Activated CD4-positive, alpha-beta T cell treated with anti-CD3 and anti-CD28 coated beads for 24 hours (primary cell): ENCODE measurements at regions not wholly inside any gene's neighbourhood (a gene's known extent, or its start where the extent isn't known, plus 50 kb on each side); places are given as distances from the start of the nearest gene placed in this dataset.

Experiments used
- DNase-seq, 2 donors: peaks; one replicate each; pipeline ENCODE4 v3.0.0-alpha.2; 2020; ENCODE audit warnings: low read depth in 2 of 2

DNA sequence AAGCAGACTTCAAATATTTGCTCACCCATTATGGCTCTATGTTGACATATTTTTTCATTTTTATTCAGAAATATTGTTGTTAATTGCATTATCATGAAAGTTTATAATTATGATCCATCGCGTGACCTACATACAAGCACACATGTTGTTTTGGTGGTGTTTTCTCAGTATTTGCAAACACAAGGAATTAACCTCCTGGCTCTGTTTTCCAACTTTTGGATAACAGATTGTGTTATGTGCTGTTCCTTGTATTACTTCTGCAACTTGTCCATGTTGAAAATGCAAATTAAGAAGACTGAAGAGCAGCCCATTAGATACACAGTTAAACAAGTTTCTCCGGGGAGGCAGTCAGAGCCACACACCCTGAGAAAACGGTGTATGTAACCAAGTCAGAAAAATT, 201.2 kb downstream of the SEC23A start:
- DNase-seq: no peak

DNA sequence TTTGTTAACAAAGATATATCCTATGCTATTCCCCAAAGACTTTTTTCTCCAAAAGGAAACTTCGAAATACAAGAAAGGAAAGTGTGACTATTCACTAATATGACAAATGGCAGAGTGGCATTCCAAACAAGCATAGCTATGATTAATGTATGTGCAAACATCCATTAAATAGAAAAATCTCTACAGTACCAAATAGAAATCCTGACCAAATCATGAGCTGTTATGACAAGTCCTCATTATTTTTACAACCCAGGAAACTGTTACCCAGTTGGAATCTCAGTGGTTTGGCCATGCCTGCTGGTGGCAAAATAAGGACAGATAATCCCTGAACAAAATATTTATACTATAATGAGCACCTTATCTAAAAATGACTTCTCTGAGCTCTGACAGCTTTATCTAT, 202.1 kb downstream of the SEC23A start:
- no peak for DNase-seq

DNA sequence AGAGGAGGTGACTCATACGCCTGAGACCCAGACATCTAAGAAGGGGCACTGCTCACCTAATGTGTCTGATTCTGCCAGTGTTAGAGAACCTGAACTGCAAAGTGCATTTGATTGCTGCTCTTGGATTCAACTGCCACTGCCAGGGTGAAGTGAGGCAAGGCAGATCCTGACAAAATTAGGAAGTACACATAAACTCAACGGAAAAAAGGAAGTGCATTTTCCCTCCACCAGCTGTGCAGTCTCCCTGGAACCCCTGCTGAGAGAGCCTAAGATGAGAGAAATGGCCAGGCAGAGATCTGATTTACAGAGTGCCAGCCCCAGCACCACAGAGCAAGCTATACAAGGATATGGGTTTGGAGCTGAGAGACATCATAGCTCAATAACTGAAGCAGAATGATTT, 215.3 kb downstream of the SEC23A start:
- no peak for DNase-seq

DNA sequence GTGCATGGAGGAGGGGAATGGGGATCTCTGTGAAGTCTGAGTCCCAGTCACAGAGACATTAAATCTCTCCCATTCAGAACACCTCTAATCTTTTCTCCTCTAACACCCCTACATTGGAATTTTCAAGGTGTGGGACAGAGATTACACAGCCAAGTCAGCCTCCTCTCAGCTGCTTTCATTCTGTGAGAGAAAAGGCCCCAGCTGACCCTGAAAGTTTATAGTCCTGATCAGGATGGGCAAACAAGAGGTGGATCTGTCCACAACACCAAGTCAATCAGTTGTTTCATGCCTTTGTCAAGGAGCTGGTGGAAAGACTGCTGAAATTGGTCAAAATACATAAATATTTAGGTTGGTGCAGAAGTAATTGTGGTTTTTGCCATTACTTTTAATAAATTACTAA, 218.9 kb downstream of the SEC23A start:
- no peak for DNase-seq

DNA sequence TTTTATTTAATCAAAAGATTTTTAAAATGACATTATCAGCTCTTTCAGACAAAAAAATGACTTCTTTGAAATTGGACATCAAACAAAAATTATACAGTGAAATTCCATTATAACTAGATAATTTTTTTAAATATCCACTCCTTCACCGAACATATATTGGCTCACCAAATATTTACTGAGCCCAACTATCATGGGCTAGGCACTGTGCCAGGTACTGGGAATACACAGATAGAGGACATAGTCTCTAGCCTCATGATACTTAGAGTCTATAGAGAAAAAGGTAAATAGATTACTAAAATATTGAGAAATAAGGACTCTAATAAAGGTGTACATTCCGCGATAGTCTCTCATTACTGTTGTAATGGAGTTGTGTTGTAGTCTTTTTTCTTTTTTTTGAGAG, 219.9 kb downstream of the SEC23A start:
- DNase-seq: no peak

DNA sequence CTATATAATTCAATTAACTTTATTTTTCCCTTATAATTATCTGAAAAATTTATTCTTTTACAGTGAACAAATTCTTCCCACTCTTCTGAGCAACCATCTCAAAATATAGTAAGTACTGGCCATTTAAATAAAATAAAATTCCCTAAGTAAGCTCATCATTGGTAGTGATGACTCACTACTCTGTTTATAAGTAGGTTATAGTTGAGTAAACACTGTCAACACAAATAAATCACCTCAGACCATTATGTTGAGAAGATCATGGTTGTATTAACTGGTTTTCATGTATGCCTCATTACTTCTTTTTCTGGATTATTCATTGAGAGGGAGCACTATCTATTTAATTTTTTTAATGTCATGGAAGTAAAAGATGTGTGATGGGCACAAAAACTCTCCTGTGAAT, 220.5 kb downstream of the SEC23A start:
- DNase-seq: no peak

DNA sequence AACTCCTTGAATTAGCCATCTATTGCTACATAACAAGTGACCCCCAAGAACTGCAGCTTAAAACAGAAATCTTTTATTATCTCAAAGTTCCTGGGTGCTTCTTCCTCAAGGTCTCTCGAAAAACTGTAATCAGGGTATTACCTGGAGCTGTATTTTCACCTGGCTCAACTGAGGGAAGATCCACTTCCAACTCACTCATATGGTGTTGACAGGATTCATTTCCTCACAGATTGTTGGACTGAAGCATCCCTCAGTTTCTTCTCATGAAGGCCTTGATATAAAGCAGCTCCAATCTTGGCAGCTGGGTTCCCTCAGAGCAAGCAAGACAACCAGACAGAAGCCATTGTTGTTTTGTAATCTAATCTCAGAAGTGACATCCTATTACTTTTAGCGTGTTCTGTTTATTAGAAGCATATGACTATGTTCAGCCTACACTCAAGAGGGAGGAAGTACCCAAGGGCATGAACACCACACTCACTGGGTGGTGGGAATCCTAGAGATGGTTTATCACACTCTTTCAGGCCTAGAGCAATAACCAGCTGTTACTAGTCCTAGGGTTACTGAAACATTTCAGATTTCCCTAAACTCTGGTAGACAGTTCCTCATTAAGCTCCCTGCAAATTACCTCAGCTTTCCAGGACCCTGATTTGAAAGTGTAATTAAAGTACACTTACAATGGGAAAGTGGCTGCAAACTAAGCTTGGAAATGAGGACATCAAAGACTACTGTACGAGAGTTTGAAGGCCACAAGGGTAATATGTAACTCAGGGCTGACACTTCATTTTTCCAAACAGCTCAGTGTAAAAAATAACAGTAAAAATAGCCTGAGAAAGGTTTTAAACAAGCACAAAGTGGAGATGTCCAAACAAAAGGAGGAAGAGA, 222.2 kb downstream of the SEC23A start:
- no peak for DNase-seq

DNA sequence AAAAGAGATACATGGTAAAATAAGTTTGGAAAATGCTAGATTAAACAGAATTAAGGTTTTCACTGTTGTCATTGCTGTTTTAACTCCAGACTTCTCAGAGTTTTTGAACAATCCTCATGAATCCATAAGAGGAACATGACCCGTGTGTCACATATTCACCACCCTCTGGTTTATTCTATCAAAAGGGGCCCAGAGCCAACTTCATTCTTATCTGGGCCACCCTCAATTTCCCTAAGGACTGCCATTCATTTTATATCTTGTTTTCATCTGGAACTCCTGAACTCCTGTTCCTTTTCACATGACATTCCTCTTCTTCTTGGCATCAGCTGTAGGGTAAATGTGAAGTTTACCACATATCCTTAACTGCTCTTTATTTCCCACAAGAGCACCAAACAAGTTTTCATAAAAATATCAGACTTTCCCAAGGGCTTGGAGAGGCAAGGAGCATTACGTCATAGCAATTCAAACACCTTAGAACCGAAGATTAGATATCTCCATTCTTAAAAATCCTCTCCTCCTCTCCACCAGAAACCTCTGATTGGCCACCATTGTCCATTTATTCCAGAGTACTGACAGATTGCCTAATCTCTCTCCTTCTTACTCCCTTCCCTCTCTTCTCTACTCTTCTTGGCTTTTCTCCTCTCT, 225.2 kb downstream of the SEC23A start:
- no peak for DNase-seq

DNA sequence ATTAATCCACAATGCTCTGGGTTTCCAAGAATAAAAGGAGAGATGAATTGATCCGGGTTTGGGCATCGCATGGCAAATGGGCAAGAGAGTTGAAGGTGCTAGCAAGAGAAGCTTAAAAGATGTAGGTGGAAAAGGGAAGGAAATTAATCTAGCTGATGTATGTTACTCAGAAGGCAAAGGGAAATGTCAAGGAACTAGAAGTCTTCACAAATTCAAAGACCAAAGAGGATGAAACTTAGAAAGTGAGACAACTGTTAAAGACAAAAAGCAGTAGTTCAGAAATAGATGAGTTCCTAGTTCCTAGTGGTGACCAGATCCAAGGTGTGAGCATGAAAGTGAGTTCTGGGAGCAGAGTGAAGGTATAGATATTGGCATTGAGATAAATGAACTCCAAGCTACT, 228.3 kb downstream of the SEC23A start:
- DNase-seq: no peak

DNA sequence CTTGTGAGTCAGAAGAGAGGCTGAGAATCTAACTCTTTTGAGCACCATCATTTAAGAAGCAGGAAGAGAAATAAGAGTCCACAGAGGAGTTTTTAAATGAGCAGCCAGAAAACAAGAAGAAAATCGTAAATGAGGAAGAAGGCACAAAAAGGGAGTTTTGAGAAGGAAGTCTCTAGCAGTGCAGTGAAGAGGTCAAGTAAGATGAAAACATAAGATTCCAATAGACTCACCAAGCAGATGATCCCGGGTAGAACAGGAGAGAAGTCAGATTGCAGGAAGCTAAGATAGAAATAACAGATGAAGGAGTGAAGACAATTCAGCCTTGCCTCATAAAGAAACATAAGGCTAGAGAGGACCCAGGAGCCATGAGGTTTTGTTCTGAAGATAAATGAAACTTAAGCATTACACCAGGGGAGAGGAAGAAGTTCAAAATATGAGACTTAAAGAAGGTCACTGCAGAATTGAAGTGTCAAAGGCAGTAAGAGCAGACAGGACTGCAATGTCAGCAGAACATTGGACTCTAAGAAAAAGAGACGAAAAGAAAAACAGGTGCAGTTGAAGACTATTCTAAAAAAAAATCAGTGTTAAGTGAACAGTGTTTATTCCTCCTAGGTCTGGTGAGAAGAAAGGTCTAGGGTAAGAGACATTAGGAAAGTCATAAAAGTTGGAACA, 229.0 kb downstream of the SEC23A start:
- DNase-seq: no peak

DNA sequence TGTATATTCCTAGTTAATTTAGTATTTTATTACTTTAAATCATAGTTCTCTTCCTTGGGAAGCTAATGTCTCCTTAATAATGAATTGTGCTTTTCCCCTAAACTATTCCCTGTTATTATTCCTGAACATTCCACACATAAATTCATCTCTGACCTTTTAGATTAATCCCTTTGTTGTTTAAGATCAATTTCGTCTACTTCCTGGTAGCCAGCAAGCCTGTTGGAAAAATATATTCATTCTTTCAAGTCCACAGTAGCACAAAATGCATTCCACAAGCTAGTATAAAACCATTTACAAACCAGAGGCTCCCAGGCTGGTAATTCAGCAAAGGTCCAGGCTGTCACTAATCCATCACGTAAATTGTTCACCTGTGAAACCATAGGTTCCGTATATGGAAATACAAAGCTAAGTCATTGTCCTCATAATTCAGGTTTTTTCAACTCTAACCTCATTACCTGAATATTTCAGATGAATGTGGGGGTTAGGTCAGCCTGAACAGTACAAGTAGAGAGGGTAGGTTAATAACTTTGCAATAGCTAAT, 232.7 kb downstream of the SEC23A start:
- DNase-seq: no peak

DNA sequence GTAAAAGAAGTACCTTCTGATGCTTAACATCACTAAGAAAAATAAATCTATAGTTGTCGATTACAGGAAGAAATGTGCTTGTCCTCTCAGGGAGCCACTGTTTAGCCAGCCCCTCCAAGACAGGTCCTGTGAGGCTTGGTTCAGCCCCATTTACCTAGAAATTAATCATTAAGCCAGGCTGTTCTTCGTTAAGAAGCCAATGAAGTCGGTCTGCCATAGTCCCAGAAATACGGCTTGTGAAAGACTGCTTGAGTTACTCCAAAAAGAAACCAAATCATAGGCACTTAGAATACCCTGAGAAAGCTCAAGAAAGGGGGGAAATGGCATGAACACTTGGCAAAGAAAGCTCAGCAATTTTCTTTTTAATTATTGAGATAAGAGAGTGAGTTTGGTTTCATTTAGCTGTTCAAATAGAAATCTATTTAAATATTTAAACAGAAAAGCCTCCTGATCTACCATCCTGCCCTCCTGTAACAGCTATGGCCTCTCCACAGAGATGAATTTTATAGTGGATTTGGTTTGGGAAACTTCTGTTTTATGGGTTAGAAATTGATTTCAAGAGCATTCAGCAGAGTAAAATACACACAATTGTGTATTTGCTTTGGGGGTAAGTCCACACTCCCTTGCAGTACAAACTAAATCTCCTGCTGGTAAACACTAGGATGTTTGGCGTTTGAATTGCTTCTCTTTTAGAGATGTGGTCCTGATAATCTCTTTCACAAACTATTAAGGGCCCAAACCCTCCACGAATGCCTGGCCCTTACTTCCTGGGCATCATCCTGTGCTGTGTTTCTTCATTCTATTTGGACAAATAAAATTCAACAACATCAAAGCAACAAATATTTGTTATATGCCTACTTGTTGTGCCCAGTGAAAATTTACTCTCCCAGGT, 234.4 kb downstream of the SEC23A start:
- DNase-seq: no peak

DNA sequence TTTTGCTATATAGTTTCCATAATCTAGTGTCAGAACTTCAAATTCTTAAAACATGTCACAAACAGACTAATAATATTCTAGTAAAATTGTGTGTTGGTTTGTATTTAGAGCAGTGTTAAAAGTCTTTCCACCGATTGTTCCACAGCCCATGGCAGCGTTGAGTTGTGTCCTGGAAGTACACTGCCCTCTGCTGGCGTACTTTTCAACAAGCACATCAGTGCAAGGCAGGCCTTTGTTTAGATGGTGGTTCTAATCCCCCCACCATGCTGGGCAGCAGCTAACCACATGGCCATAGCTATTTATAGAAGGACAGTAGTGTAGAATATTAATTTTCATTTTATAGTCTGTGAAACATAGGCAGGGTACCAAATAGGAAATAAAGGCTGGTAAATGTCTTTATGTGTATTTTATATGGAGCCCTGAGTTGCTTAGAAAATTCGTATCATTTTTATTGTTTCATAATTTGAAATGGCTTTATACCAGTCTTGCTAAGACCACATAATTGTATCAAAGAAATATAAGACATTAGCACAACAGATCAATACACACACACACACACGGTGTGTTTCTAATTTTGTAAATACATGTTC, 235.4 kb downstream of the SEC23A start:
- DNase-seq: peak; percentile 32

DNA sequence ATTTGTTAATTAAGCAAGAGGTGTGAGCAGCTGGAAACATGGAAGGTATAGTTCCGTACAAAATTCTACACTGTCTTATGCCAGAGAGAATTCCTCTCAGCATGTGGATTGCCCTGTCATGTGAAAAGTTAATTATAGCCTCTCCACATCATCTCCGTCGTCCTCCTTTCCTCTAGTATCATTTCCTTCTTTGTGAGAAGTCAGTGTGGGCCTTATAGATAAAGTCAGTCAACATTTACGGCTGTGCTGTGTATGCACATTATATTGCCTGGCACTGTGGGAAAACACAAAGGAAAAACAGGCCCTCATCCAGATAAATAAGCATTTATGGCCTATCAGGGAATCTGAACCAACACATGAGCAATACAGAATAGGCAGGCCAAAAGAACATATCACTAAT, 236.6 kb downstream of the SEC23A start:
- no peak for DNase-seq

DNA sequence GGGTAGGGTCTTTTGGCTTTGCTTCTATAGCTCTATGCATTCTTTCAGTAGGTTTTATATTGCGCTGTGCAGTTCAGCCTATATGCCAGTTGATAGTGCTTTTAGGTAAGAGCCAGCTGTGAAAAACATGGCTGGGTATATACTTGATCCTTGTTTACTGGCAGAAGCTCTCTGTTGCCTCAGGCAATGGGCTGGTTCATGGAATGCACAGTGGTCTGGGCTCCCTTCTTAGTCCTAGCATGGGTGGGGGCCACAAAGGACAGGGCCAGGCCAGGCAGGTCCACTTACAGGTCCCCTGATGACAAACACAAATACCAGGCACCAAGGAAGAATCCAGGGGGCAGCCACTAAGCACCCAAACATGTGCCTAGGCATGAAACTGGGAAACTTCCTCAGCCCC, 240.7 kb downstream of the SEC23A start:
- DNase-seq: no peak

DNA sequence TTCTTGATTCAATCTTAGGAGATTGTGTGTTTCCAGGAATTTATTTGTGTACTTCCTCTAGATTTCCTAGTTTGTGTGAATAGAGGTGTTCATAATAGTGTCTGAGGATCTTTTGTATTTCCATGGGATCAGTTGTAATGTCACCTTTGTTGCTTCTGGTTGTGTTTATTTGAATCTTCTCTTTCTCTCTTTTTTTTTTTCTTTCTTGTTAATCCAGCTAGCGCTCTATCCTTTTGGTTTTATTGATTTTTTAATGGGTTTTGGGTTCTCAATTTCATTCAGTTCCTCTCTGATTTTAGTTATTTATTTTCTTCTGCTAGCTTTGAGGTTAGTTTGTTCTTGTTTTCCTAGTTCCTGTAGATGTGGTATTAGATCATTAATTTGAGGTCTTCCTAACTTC, 242.5 kb downstream of the SEC23A start:
- DNase-seq: no peak

DNA sequence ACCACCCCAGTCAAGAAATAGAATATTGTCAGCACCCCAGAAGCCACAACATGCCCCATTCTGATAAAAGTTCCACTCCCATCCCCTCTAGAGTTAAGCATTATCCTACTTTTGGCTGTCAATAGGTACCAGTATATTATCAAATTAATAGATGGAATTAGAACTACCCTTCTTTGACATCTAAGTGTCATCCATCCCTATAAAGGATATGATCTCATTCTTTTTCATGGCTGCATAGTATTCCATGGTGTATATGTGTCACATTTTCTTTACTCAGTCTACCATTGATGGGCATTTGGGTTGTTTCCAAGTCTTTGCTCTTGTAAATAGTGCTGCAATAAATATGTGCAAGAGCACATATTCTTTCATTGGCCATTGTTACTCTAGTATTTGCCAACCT, 246.2 kb downstream of the SEC23A start:
- DNase-seq: no peak

DNA sequence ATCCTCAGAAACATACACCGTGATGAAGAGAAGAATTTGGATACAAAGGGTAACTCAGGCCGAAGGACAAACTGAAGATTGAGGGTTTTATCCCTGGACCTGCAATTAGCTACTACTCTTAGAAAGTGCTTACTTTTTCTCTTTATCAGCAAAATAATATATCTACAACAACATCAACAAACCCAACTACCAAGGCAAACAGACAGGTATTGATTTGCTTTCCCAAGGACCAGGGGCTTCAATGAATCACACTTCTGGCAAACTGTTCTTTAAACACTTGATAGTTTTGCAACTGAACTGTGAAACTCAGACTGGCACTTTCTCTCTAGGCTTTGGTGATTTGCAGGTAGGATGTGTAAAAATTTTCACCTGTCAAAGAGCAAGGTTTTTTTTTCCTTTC, 247.5 kb downstream of the SEC23A start:
- DNase-seq: no peak

DNA sequence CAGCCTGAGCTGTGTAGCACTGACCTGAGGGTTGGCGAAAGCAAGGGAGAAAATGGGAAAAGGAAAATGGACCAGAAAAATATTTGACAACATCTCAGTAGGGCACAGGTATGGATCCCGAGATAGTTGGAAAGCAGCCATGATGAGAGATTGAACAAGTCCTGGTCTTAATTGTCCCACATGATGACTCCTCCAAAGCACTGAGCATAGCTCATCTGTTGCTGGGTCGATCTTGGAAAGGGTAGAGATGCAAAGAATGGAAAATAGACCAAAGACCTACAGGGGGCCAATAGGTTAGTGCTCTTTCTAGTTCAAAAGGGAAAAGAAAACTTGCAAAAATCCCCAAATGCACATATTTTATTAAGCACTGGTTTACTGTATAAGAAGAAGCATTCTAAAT, 251.9 kb downstream of the SEC23A start:
- no peak for DNase-seq

DNA sequence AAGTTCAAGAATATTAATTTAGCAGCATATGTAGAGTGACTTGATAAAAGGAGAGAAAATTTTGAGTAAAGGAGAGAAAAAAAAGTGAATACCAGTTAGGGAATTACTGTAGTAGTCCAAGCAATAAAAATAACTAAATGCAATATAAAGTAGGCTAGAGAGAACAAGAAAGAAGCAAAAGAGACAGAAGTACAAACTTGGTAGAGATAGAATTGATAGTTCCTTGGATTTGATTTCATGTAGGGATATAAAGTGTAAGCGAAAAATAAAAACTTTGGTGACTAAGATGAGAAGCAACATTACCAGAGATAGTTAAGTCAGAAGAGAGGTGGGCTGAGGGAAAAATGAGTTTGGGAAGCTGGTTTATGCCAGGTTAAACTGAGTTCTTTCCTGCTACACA, 252.4 kb downstream of the SEC23A start:
- DNase-seq: no peak

DNA sequence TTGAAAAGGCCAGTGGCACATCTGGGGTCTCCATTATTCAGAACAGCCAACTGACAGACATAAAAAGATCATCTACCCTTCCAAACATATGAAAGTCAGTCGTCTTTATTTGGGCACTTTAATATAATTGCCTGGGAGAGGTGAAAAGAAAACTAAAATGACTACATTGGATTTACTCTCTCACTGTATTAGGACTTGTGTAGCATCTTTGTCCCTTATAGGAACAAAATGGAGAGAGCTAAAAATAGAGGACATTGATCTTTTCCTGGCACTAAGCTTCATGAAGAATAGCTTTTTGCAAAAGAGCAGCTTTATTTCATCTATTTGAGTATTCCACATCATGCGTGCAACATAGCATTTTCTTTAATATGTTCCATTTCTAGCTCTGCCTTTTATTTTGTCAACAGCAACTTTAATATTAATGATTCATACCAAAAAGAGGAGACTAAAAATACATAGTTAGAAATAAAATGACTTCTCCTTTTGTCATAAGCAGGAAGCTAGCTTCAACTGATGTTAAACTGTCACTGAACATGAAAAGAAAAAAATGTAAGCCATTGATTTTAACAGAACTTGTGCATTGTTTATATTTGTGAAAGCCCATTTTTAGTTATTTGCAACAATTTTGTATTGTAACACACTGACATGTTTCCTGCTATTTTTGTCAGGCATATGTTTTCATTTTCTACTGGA, 254.6 kb downstream of the SEC23A start:
- DNase-seq: no peak
